Esophagus (tissue), 2 donors: ENCODE measurements at regions not wholly inside any gene's neighbourhood (a gene's known extent, or its start where the extent isn't known, plus 50 kb on each side); places are given as distances from the start of the nearest gene placed in this dataset.

Source experiments
- H3K27ac ChIP-seq, 2 donors: one replicate each; pipeline ENCODE4 v1.5.1; 2013; ENCODE audit warnings: low read depth in 2 of 2, mild to moderate bottlenecking in 2 of 2, inconsistent platforms in 1 of 2, low read length in 1 of 2, moderate library complexity in 1 of 2
- H3K27me3 ChIP-seq, 2 donors: one replicate each; pipeline ENCODE4 v1.6.1; 2013; ENCODE audit warnings: low read length in 2 of 2, control low read depth in 1 of 2, mild to moderate bottlenecking in 1 of 2; ENCODE audit not compliant: insufficient read depth in 2 of 2, control insufficient read depth in 1 of 2
- H3K36me3 ChIP-seq, 2 donors: one replicate each; pipeline ENCODE4 v1.6.1; 2013; ENCODE audit warnings: low read length in 1 of 2; ENCODE audit not compliant: control insufficient read depth in 2 of 2, insufficient read depth in 2 of 2
- H3K4me1 ChIP-seq, 2 donors: one replicate each; pipeline ENCODE4 v1.6.1; 2013; ENCODE audit warnings: low read length in 1 of 2; ENCODE audit not compliant: control insufficient read depth in 2 of 2, insufficient read depth in 2 of 2
- H3K4me3 ChIP-seq, 2 donors: one replicate each; pipeline ENCODE4 v1.5.1; 2013; ENCODE audit warnings: low read length in 2 of 2, mild to moderate bottlenecking in 2 of 2, low read depth in 1 of 2, moderate library complexity in 1 of 2
- H3K9me3 ChIP-seq, 2 donors: one replicate each; pipeline ENCODE4 v1.6.1; 2013; ENCODE audit warnings: mild to moderate bottlenecking in 2 of 2, low read depth in 1 of 2, low read length in 1 of 2, moderate library complexity in 1 of 2; ENCODE audit not compliant: control insufficient read depth in 2 of 2, insufficient read depth in 1 of 2
- WGBS, 2 donors: extraction: QIAGEN DNeasy Blood & Tissue Kit; methylation state at CpG; one replicate each; pipeline ENCODE4 v1.1.7; 2013; 5-methylcytosine and 5-hydroxymethylcytosine counted together
- donor health status: healthy with polysubstance abuse.
- donor health status: Bipolar disorder and iron deficiency.

GRCh38 chr11:109984634-109985289 lies 108.4 kb upstream of the ZC3H12C start:
- 60 to 69% methylated on average over 6 of the region's 6 CpGs for WGBS, 2 donors
- no peak overlapping the region for H3K4me3 ChIP-seq
- no peaks in the 10 kb centered on the region for H3K27me3 ChIP-seq
- H3K9me3 ChIP-seq, result no peaks in the 10 kb centered on the region
- H3K27ac ChIP-seq, result no peak overlapping the region
- no peaks in the 10 kb centered on the region for H3K4me1 ChIP-seq
- H3K36me3 ChIP-seq, result no peaks in the 10 kb centered on the region

- Histone ChIP-seq H3K27me3 (no peaks in the 10 kb centered on the region), H3K4me3 (no peak overlapping the region), H3K9me3 (no peaks in the 10 kb centered on the region), H3K4me1 (no peaks in the 10 kb centered on the region), H3K36me3 (no peaks in the 10 kb centered on the region), H3K27ac (no peak overlapping the region)
- WGBS, 2 donors, result 68 to 73% methylated on average over 1 of the region's 1 CpG
Observed at GRCh38 chr11:109986488-109986887, 106.7 kb upstream of the ZC3H12C start.

GRCh38 chr11:109991835-109992234 lies 101.4 kb upstream of the ZC3H12C start:
- Histone ChIP-seq H3K27ac (no peak overlapping the region), H3K4me3 (no peak overlapping the region), H3K27me3 (no peaks in the 10 kb centered on the region), H3K36me3 (no peaks in the 10 kb centered on the region), H3K4me1 (no peaks in the 10 kb centered on the region), H3K9me3 (no peaks in the 10 kb centered on the region)
- 91 to 93% methylated on average over 1 of the region's 1 CpG for WGBS, 2 donors

GRCh38 chr11:109993786-109994185 lies 99.4 kb upstream of the ZC3H12C start:
- 93 to 95% methylated on average over 1 of the region's 1 CpG for WGBS, 2 donors
- Histone ChIP-seq H3K36me3 (no peaks in the 10 kb centered on the region), H3K4me1 (no peaks in the 10 kb centered on the region), H3K27me3 (no peaks in the 10 kb centered on the region), H3K27ac (no peak overlapping the region), H3K4me3 (no peak overlapping the region), H3K9me3 (peaks cover 0 to 2% of the 10 kb centered on the region in 2 donors)

- WGBS, 2 donors, result 86 to 90% methylated on average over 6 of the region's 6 CpGs
- Histone ChIP-seq H3K4me3 (no peak overlapping the region), H3K36me3 (no peaks in the 10 kb centered on the region), H3K9me3 (peaks cover 0 to 2% of the 10 kb centered on the region in 2 donors), H3K27ac (no peak overlapping the region), H3K4me1 (no peaks in the 10 kb centered on the region), H3K27me3 (no peaks in the 10 kb centered on the region)
Observed at GRCh38 chr11:109994907-109995306, 98.3 kb upstream of the ZC3H12C start.

GRCh38 chr11:109996060-109996459 lies 97.1 kb upstream of the ZC3H12C start:
- no peak overlapping the region for H3K27ac ChIP-seq

GRCh38 chr11:109998921-109999320 lies 94.3 kb upstream of the ZC3H12C start:
- H3K27ac ChIP-seq, result no peak overlapping the region
- H3K4me1 ChIP-seq, result no peaks in the 10 kb centered on the region
- 90 to 92% methylated on average over 3 of the region's 3 CpGs for WGBS, 2 donors

More at GRCh38 chr11:109996060-109996459, 97.1 kb upstream of the ZC3H12C start:
- H3K27me3 ChIP-seq, result no peaks in the 10 kb centered on the region
- no peaks in the 10 kb centered on the region for H3K4me1 ChIP-seq
- H3K9me3 ChIP-seq, result peaks cover 0 to 2% of the 10 kb centered on the region in 2 donors
- H3K4me3 ChIP-seq, result no peak overlapping the region
- H3K36me3 ChIP-seq, result no peaks in the 10 kb centered on the region

GRCh38 chr11:110000031-110000502 lies 93.1 kb upstream of the ZC3H12C start:
- H3K36me3 ChIP-seq, result no peaks in the 10 kb centered on the region
- no peaks in the 10 kb centered on the region for H3K4me1 ChIP-seq
- H3K9me3 ChIP-seq, result peaks cover 0 to 2% of the 10 kb centered on the region in 2 donors
- 53 to 55% methylated on average over 6 of the region's 6 CpGs for WGBS, 2 donors
- H3K4me3 ChIP-seq, result no peak overlapping the region
- H3K27me3 ChIP-seq, result no peaks in the 10 kb centered on the region
- H3K27ac ChIP-seq, result no peak overlapping the region

More at GRCh38 chr11:109998921-109999320, 94.3 kb upstream of the ZC3H12C start:
- Histone ChIP-seq H3K36me3 (no peaks in the 10 kb centered on the region), H3K9me3 (peaks cover 0 to 2% of the 10 kb centered on the region in 2 donors), H3K27me3 (no peaks in the 10 kb centered on the region), H3K4me3 (no peak overlapping the region)

GRCh38 chr11:110000850-110001249 lies 92.3 kb upstream of the ZC3H12C start:
- no peak overlapping the region for H3K27ac ChIP-seq
- no peaks in the 10 kb centered on the region for H3K27me3 ChIP-seq
- H3K4me3 ChIP-seq, result no peak overlapping the region
- H3K4me1 ChIP-seq, result no peaks in the 10 kb centered on the region
- no peaks in the 10 kb centered on the region for H3K36me3 ChIP-seq
- peaks cover 0 to 2% of the 10 kb centered on the region in 2 donors for H3K9me3 ChIP-seq
- WGBS, 2 donors, result 66 to 71% methylated on average over 3 of the region's 3 CpGs

- no peak overlapping the region for H3K27ac ChIP-seq
- H3K9me3 ChIP-seq, result no peaks in the 10 kb centered on the region
- H3K4me3 ChIP-seq, result no peak overlapping the region
- H3K4me1 ChIP-seq, result no peaks in the 10 kb centered on the region
- H3K27me3 ChIP-seq, result no peaks in the 10 kb centered on the region
- no peaks in the 10 kb centered on the region for H3K36me3 ChIP-seq
- 73 to 79% methylated on average over 3 of the region's 3 CpGs for WGBS, 2 donors
Observed at GRCh38 chr11:110003426-110003825, 89.8 kb upstream of the ZC3H12C start.
